Epithelial cell of esophagus (primary cell): ENCODE measurements at regions not wholly inside any gene's neighbourhood (a gene's known extent, or its start where the extent isn't known, plus 50 kb on each side); places are given as distances from the start of the nearest gene placed in this dataset.

Source experiments
- DNase-seq: peaks from one replicate; pipeline ENCODE4 v3.0.0; 2010; ENCODE audit warnings: low read depth
- H3K4me3 ChIP-seq: 2 replicates; pipeline ENCODE4 v1.5.1; 2011; ENCODE audit warnings: mild to moderate bottlenecking, low read length, control low read depth
- TF ChIP-seq, protein P1 (sequence below): IDR thresholded peaks from 2 replicates; pipeline ENCODE4 v1.5.1; 2011; ENCODE audit warnings: low read depth, mild to moderate bottlenecking, low read length, control low read depth, inconsistent platforms; ENCODE audit not compliant: insufficient read depth; ENCODE audit errors: missing control alignments

- H3K4me3 ChIP-seq = no peak overlapping the region
- TF ChIP-seq, protein P1, sequence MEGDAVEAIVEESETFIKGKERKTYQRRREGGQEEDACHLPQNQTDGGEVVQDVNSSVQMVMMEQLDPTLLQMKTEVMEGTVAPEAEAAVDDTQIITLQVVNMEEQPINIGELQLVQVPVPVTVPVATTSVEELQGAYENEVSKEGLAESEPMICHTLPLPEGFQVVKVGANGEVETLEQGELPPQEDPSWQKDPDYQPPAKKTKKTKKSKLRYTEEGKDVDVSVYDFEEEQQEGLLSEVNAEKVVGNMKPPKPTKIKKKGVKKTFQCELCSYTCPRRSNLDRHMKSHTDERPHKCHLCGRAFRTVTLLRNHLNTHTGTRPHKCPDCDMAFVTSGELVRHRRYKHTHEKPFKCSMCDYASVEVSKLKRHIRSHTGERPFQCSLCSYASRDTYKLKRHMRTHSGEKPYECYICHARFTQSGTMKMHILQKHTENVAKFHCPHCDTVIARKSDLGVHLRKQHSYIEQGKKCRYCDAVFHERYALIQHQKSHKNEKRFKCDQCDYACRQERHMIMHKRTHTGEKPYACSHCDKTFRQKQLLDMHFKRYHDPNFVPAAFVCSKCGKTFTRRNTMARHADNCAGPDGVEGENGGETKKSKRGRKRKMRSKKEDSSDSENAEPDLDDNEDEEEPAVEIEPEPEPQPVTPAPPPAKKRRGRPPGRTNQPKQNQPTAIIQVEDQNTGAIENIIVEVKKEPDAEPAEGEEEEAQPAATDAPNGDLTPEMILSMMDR = no peak
- no peak for DNase-seq
Measured at GRCh38 chr16:55107851-55108250, 177.2 kb downstream of the IRX5 start.

DNA sequence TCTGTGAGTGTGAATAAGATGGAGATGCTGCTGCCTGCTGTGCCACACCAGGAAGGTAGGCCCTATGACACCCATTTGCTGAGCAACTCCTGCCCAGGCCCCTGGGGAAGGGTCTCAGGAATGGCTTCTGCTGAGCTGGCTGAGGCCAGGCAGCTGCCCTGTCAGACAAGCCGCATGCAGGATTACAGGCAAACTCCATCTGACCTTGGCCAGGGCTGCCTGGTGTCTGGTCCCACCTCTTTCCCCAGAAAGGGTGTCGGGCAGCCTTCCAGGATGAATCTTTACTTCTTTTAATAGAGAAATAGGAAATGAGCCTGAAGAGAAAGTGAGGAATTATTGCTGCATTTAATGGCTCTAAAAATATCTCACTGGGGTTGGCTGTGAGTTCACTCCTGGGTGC is 182.5 kb downstream of the IRX5 start:
- DNase-seq = no peak
- TF ChIP-seq, protein P1 = no peak
- no peak overlapping the region for H3K4me3 ChIP-seq

- H3K4me3 ChIP-seq = no peak overlapping the region
- TF ChIP-seq, protein P1 = no peak
- no peak for DNase-seq
Measured at GRCh38 chr16:55115506-55115905, 184.8 kb downstream of the IRX5 start.

DNA sequence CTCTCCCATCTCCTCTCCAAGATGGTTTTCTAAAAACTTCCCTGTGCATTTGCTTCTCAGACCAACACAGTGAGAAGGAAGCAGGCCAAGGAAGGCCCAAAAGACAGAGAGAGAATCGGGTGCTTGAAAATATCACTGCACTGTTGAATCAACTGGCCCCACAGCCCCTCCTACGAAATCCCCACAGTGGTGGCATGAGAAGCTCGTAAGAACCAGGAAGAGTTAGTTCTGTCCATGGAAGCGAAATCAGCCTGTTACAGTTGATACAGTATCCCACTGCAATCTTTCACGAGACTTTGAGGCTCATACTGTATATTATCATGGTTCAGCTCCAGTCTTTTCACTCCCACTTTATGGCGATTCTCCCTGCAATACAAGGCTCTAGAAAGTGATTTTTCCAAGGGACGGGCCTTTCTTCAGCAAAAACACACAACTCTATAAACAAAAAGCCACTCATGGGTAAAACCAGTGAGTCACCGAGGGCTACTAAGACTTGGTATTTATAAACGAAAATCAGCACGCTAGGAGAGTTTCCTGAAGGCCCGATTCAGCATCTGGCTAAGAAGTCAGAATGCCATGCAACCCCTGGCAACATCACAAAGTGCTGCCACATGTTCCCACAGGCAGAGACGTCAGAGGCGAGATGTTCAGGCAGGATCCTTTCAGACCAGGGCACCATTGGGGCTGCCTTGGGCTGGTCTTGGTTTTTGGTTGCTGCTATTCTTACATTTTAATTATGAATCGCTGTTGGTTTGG is 185.7 kb downstream of the IRX5 start:
- TF ChIP-seq, protein P1 = no peak
- H3K4me3 ChIP-seq = no peak overlapping the region
- DNase-seq = peak; percentile 2

GRCh38 chr16:55118701-55119260 is 188.1 kb downstream of the IRX5 start:
- H3K4me3 ChIP-seq = no peak overlapping the region
- TF ChIP-seq, protein P1 = no peak
- no peak for DNase-seq

DNA sequence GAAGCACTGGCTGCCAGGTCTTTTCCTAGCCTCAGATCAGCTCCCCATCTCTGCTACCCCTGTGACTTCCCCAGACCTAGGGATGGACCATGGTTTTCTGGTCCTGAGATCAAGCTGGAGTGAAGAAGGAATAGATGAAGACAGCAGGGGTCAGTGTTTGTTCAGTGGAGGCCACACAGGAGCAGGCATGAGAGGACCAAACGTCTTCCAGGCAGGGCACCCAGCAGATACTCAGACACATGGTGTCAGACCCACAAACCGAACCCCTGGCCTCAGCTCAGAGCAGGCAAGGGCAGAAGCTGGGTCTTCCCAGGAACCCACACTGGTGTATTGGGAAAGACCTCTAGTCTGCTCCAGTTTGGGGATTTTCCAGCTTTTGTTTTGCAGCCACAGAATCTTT is 189.7 kb downstream of the IRX5 start:
- DNase-seq = no peak
- H3K4me3 ChIP-seq = no peak overlapping the region
- TF ChIP-seq, protein P1 = no peak

DNA sequence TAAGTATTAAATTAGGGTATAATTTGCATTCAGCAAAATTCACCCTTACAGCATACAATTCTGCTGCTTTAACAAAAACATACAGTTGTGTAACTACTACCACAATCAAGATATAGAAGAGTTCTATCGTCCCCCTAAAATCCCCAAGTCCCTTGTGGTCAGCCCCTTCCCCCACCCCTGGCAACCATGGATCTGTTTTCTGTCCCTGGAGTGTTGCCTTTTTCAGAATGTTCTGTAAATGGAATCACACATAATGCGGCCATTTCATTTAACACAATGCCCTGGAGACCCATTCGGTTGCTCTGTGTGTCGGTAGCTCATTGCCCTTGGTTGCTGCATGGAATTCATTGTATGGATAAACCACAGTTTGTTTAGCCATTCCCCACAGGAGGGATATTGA is 190.2 kb downstream of the IRX5 start:
- no peak overlapping the region for H3K4me3 ChIP-seq
- no peak for DNase-seq
- TF ChIP-seq, protein P1 = no peak
